ENCODE measurements at regions not wholly inside any gene's neighbourhood (a gene's known extent, or its start where the extent isn't known, plus 50 kb on each side); places are given as distances from the start of the nearest gene placed in this dataset.

- no peak for TF ChIP-seq POLR2A (IDR thresholded peaks at IDR 0.05; ENCODE audit: low read length)
- TF ChIP-seq GATA1 (IDR thresholded peaks at IDR 0.05; ENCODE audit: low read depth, low read length), result no peak
Observed at GRCh38 chr9:28365020-28365640, 791.8 kb upstream of the C9orf72 start.

Data from erythroblast (primary cell).